ENCODE measurements at regions not wholly inside any gene's neighbourhood (a gene's known extent, or its start where the extent isn't known, plus 50 kb on each side); places are given as distances from the start of the nearest gene placed in this dataset.
A peak's percentile ranks its signal among the peaks of the same experiment; 100 is the strongest.

DNA sequence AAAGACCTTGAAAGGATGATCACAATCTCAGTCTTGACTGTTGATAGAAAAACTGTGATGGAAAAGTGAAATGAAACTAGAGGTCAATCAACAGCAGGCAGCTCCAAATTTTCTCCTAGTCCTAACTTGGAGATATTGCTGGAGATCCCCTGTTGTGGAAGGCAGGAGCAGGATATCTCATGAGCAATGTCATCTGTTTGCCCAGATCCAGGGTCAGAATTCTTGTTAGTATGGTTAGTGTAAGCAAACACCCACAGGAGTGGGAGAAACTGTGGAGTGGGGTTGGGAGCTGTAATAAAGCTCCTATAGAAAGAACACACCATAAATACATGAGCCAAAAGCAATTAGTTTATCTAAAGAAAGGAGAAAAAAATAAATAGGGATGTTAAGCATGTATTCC lies 169.0 kb downstream of the AKR1D1 start:
- POLR2A ChIA-PET: no interaction called here
- no peaks in the 10 kb centered on the region; the same call in 1 of the 2 replicates for H3K27me3 Mint-ChIP-seq (ENCODE audit: low read depth)
- TF ChIP-seq GTF2I (CRISPR knock-in tag; conservative IDR thresholded peaks at IDR 0.05) (no peak), IRF2 (CRISPR knock-in tag; IDR thresholded peaks at IDR 0.05; ENCODE audit: borderline replicate concordance, low read depth) (no peak), KAT7 (CRISPR knock-in tag; IDR thresholded peaks at IDR 0.05; ENCODE audit: borderline replicate concordance) (no peak), JUN (CRISPR knock-in tag; IDR thresholded peaks at IDR 0.05) (no peak), ATF1 (CRISPR knock-in tag; IDR thresholded peaks at IDR 0.05) (no peak), OVOL2 (CRISPR knock-in tag; IDR thresholded peaks at IDR 0.05; ENCODE audit: borderline replicate concordance) (no peak), NFATC4 (CRISPR knock-in tag; IDR thresholded peaks at IDR 0.05) (no peak), ZNF219 (CRISPR knock-in tag; IDR thresholded peaks at IDR 0.05; ENCODE audit: borderline replicate concordance) (no peak), ETV6 (CRISPR knock-in tag; IDR thresholded peaks at IDR 0.05) (no peak), GRHL2 (CRISPR knock-in tag; IDR thresholded peaks at IDR 0.05; ENCODE audit: insufficient replicate concordance, severe bottlenecking) (no peak), SOX15 (CRISPR knock-in tag; IDR thresholded peaks at IDR 0.05) (no peak)
- TF ChIP-seq, protein P1, sequence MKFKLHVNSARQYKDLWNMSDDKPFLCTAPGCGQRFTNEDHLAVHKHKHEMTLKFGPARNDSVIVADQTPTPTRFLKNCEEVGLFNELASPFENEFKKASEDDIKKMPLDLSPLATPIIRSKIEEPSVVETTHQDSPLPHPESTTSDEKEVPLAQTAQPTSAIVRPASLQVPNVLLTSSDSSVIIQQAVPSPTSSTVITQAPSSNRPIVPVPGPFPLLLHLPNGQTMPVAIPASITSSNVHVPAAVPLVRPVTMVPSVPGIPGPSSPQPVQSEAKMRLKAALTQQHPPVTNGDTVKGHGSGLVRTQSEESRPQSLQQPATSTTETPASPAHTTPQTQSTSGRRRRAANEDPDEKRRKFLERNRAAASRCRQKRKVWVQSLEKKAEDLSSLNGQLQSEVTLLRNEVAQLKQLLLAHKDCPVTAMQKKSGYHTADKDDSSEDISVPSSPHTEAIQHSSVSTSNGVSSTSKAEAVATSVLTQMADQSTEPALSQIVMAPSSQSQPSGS (CRISPR knock-in tag; IDR thresholded peaks at IDR 0.05; ENCODE audit: borderline replicate concordance, low read depth): no peak
- TF ChIP-seq, protein P2, sequence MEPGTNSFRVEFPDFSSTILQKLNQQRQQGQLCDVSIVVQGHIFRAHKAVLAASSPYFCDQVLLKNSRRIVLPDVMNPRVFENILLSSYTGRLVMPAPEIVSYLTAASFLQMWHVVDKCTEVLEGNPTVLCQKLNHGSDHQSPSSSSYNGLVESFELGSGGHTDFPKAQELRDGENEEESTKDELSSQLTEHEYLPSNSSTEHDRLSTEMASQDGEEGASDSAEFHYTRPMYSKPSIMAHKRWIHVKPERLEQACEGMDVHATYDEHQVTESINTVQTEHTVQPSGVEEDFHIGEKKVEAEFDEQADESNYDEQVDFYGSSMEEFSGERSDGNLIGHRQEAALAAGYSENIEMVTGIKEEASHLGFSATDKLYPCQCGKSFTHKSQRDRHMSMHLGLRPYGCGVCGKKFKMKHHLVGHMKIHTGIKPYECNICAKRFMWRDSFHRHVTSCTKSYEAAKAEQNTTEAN (CRISPR knock-in tag; IDR thresholded peaks at IDR 0.05): no peak
- TF ChIP-seq, protein P3, sequence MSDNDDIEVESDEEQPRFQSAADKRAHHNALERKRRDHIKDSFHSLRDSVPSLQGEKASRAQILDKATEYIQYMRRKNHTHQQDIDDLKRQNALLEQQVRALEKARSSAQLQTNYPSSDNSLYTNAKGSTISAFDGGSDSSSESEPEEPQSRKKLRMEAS (CRISPR knock-in tag; IDR thresholded peaks at IDR 0.05): no peak
- TF ChIP-seq, protein P4, sequence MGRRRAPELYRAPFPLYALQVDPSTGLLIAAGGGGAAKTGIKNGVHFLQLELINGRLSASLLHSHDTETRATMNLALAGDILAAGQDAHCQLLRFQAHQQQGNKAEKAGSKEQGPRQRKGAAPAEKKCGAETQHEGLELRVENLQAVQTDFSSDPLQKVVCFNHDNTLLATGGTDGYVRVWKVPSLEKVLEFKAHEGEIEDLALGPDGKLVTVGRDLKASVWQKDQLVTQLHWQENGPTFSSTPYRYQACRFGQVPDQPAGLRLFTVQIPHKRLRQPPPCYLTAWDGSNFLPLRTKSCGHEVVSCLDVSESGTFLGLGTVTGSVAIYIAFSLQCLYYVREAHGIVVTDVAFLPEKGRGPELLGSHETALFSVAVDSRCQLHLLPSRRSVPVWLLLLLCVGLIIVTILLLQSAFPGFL (CRISPR knock-in tag; IDR thresholded peaks at IDR 0.05; ENCODE audit: borderline replicate concordance): no peak
- TF ChIP-seq, protein P5, sequence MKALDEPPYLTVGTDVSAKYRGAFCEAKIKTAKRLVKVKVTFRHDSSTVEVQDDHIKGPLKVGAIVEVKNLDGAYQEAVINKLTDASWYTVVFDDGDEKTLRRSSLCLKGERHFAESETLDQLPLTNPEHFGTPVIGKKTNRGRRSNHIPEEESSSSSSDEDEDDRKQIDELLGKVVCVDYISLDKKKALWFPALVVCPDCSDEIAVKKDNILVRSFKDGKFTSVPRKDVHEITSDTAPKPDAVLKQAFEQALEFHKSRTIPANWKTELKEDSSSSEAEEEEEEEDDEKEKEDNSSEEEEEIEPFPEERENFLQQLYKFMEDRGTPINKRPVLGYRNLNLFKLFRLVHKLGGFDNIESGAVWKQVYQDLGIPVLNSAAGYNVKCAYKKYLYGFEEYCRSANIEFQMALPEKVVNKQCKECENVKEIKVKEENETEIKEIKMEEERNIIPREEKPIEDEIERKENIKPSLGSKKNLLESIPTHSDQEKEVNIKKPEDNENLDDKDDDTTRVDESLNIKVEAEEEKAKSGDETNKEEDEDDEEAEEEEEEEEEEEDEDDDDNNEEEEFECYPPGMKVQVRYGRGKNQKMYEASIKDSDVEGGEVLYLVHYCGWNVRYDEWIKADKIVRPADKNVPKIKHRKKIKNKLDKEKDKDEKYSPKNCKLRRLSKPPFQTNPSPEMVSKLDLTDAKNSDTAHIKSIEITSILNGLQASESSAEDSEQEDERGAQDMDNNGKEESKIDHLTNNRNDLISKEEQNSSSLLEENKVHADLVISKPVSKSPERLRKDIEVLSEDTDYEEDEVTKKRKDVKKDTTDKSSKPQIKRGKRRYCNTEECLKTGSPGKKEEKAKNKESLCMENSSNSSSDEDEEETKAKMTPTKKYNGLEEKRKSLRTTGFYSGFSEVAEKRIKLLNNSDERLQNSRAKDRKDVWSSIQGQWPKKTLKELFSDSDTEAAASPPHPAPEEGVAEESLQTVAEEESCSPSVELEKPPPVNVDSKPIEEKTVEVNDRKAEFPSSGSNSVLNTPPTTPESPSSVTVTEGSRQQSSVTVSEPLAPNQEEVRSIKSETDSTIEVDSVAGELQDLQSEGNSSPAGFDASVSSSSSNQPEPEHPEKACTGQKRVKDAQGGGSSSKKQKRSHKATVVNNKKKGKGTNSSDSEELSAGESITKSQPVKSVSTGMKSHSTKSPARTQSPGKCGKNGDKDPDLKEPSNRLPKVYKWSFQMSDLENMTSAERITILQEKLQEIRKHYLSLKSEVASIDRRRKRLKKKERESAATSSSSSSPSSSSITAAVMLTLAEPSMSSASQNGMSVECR (CRISPR knock-in tag; IDR thresholded peaks at IDR 0.05; ENCODE audit: borderline replicate concordance): no peak
- H3K36me3 Mint-ChIP-seq: peaks cover 21% of the 10 kb centered on the region
- H3K9me3 Mint-ChIP-seq: peaks cover 16% of the 10 kb centered on the region
- ATAC-seq (no peak), DNase-seq (ENCODE audit: low spot score) (no peak)
- no peak overlapping the region for H3K4me3 Mint-ChIP-seq
- peak overlapping the region; percentile 99 for H3K27ac Mint-ChIP-seq
- CTCF ChIA-PET: no interaction called here
- peaks cover 64% of the 10 kb centered on the region for H3K4me1 Mint-ChIP-seq

DNA sequence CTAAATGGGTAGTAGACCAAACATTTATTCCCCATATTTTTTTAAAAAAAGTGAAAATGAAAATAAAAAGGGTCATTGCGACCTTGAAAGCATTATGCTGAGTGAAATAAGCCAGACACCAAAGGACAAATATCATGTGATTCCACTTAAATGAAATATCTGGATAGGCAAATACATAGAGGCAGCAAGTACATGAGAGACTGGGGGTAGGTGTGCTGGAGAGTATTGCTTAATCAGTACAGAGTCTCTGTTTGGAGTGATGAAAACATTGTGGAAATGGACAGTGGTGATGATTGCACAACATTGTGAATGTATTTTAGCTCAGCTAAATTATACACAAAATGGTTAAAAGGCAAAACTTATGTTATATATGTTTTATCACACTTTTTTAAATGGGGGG lies 169.4 kb downstream of the AKR1D1 start:
- DNase-seq (ENCODE audit: low spot score) (no peak), ATAC-seq (no peak)
- Mint-ChIP-seq H3K27me3 (ENCODE audit: low read depth) (no peaks in the 10 kb centered on the region; the same call in 1 of the 2 replicates), H3K4me1 (peaks cover 61% of the 10 kb centered on the region), H3K9me3 (peaks cover 20% of the 10 kb centered on the region), H3K36me3 (peaks cover 26% of the 10 kb centered on the region), H3K4me3 (no peak overlapping the region), H3K27ac (peak overlapping the region; percentile 88)
- CTCF ChIA-PET: no interaction called here
- POLR2A ChIA-PET: no interaction called here
- TF ChIP-seq, protein P6, sequence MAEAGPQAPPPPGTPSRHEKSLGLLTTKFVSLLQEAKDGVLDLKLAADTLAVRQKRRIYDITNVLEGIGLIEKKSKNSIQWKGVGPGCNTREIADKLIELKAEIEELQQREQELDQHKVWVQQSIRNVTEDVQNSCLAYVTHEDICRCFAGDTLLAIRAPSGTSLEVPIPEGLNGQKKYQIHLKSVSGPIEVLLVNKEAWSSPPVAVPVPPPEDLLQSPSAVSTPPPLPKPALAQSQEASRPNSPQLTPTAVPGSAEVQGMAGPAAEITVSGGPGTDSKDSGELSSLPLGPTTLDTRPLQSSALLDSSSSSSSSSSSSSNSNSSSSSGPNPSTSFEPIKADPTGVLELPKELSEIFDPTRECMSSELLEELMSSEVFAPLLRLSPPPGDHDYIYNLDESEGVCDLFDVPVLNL (CRISPR knock-in tag; IDR thresholded peaks at IDR 0.05; ENCODE audit: borderline replicate concordance, low read depth): no peak
- TF ChIP-seq GABPB1 (CRISPR knock-in tag; IDR thresholded peaks at IDR 0.05): peak; percentile 94
